ENCODE measurements at regions not wholly inside any gene's neighbourhood (a gene's known extent, or its start where the extent isn't known, plus 50 kb on each side); places are given as distances from the start of the nearest gene placed in this dataset.

DNA sequence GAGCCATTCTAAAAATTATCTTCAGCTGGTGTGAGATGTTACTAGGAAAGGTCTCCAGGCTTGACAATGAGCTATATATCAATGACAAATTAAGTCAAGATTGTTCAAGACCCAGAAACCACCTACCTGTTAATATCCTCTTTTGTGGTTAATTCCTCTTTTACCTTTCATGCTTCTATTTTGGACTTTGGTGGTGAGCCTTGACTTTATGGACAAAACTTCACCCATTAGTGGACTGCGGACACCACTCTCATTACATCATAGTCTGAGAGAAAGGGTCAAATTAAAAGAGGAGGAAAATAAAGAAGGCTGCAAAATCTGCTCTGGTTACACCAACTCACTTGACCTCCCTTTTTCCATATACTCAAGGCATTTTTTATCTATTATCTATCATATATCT lies 271.5 kb upstream of the TTC14 start:
- no peak for DNase-seq (ENCODE audit: low read depth in 4 of 4, low spot score in 2 of 4)

GRCh38 chr3:180332608-180333007 lies 269.4 kb upstream of the TTC14 start:
- DNase-seq (ENCODE audit: low read depth in 4 of 4, low spot score in 2 of 4): no peak

DNA sequence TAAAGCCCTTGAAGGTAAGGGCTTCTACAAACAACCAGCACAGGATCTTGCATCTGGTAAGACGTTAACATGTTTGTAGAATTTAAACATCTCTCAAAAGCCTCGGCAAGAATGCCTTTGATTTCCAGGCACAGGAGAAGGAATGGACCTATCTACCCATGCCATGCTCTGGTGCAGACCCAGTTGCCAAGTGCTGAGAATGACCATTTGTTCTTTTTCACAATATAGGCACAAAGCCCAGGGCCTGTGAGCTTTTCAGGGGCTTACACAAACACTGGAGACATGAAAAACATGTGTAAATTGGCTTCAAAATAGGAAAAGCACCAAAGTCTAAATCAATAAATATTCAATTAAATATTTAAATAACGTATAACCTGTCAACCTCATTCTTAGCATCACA lies 266.9 kb upstream of the TTC14 start:
- no peak for DNase-seq (ENCODE audit: low read depth in 4 of 4, low spot score in 2 of 4)

- no peak for DNase-seq (ENCODE audit: low read depth in 4 of 4, low spot score in 2 of 4)
Measured at GRCh38 chr3:180340395-180340794, 261.6 kb upstream of the TTC14 start.

DNA sequence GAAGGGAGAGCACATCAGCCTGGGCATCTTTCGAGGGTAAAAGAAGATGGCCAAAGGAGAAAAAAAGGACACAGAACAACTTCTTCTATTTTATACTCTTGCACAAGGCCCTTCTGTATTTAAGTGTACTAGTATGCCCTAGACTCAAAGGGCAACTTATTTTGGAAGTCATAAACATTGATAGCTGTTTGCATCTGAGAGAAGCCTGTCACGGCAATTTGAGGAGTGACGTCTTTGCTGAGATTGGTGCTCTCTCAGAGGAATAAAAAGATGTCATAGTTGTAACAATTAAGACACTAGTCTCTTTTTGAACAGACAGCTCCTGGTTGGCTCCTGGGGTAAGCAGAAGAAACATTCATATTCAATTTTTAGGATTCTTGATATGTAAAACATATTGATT lies 260.4 kb upstream of the TTC14 start:
- DNase-seq (ENCODE audit: low read depth in 4 of 4, low spot score in 2 of 4): no peak

DNA sequence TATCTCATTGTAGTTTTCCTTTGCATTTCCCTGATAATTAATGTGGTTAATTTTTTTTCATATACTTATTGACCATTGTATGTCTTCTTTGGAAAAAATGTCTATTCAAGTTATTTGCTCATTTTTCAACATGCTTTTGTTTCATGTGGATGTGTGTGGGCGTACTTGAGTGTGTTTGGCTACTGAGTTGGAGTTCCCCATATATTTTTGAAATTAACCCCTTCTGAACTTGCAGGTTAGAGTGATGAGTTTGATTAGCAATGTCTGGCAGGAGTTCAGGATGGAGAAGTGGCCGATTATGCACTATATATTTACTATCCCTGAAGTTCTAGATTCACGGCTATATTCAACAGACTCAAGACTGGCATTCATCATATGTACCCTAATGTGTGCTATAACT lies 250.4 kb upstream of the TTC14 start:
- DNase-seq (ENCODE audit: low read depth in 4 of 4, low spot score in 2 of 4): no peak

GRCh38 chr3:180352261-180352660 lies 249.7 kb upstream of the TTC14 start:
- no peak for DNase-seq (ENCODE audit: low read depth in 4 of 4, low spot score in 2 of 4)

DNA sequence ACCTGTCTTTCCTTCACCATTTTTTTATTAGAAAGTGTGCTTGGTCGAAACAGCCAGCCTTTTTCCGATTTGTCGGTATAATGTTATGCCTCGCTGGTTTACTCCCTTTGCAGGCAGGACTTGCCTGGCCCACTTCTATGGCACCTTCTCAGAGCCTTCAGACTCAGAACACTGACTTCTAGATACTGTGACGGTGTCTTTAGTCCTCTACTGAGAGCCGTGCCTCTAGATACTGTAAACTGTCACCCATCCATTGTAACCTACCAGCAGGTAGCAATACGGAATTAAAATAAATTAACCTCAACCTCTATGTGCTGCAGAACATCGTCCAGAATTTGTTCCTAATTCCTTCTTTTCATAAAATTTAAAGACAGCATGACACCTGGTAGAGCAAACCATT lies 247.7 kb upstream of the TTC14 start:
- no peak for DNase-seq (ENCODE audit: low read depth in 4 of 4, low spot score in 2 of 4)

DNA sequence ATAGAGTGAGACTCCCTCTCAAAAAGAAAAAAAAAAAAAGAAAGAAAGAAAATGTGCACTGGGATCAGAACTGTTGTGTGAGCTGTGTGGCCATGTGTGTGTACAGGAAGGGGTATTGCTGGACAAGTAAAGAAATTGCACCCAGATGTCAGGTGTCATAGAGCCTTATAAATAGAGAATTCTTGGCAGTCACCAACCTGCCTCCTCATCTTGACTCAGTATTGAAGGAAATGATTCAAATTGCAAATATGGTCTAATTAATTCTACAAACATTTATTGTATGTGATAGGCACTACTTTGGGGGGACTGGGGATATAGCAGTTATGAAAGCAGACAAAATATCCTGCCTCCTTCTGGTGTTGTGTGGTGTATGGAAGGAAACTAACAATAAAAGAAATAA lies 243.8 kb upstream of the TTC14 start:
- no peak for DNase-seq (ENCODE audit: low read depth in 4 of 4, low spot score in 2 of 4)

DNA sequence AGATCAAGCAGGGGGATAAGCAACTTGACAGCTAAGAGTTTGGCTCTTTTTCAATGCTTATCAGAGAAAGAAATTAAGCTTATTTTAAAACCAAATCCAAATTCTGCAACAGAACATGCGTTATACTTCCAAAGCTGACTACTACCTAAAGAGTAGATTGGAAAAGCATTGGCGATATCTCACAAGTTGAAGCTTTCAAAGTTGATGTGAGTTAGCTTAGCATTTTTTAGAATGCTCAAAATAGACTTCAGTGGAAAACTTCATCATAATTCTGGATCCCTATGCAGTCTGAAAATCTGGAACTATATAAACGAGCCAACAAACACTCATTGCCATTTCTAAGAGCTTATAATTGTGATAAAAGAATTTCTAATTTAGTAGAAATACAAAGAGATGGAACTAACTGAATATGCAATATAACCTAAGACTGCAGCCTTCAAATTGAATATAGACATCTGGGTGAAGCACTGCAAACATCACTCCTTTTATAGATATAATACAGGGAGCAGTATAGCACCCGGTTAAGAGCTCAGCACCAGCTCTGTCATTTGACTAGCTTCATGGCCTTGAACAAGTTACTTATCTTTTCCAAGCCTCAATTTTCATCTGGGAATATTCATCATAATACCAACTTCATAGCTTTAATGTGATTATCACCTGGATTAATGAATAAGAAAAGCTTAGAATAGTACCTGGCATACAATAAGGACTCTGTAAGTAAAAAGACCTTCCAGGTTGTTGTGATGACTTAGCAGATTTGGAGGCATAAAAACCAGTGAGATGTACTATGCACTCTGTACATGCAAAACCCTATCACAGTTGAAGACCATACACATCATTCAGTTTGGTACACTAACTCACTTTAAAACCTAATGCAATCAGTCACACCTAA lies 242.7 kb upstream of the TTC14 start:
- no peak for DNase-seq (ENCODE audit: low read depth in 4 of 4, low spot score in 2 of 4)

DNA sequence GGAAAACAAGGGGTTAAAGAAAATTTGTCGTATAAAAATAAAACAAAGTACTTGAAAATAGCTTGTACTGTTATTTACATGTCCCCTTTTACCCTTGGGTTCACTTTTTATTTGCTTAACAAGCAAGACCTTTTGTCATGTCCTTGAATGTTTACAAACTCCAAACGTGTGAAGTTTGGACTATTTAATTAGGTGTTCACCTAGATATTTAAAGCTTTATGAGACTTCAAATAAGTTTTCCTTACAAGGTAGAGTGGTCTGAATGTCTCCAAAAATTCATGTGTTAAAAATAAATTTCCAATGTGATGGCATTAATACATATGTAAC lies 242.0 kb upstream of the TTC14 start:
- DNase-seq (ENCODE audit: low read depth in 4 of 4, low spot score in 2 of 4): no peak

DNA sequence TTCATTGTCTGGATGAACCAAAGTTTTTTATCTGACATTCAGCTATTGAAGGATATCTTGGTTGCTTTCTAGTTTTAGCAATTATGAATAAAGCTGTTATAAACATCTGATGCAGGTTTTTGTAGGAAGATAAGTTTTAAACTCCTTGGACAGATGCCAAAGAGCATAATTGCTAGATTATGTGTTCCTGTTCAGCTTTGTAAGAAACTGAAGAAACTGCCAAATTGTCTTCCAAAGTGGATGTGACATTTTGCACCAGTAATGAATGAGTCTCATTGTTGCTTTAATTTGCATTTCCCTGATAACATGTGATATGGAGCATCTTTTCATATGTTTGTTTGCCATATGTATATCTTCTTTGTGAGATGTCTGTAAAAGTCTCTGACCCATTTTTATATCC lies 239.9 kb upstream of the TTC14 start:
- DNase-seq (ENCODE audit: low read depth in 4 of 4, low spot score in 2 of 4): no peak

DNA sequence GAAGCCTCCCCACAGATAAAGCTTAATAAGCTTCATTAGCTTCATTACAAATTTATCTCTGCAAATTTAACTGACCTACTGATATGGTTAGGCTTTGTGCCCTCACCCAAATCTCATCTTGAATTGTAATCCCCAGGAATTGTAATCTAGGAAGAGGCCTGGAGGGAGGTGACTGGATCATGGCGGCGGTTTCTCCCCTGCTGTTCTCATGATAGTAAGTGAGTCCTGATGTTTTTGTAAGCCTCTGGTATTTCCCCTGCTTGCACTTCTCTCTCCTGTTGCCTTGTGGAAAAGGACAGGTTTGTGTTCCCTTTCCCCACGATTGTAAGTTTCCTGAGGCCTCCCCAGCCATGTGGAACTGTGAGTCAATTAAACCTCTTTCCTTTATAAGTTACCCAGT lies 226.1 kb upstream of the TTC14 start:
- no peak for DNase-seq (ENCODE audit: low read depth in 4 of 4, low spot score in 2 of 4)

- DNase-seq (ENCODE audit: low read depth in 4 of 4, low spot score in 2 of 4): no peak
Measured at GRCh38 chr3:180378496-180378895, 223.5 kb upstream of the TTC14 start.

- DNase-seq (ENCODE audit: low read depth in 4 of 4, low spot score in 2 of 4): no peak
Measured at GRCh38 chr3:180382638-180383180, 219.3 kb upstream of the TTC14 start.

GRCh38 chr3:180383332-180384020 lies 218.5 kb upstream of the TTC14 start:
- no peak for DNase-seq (ENCODE audit: low read depth in 4 of 4, low spot score in 2 of 4)

DNA sequence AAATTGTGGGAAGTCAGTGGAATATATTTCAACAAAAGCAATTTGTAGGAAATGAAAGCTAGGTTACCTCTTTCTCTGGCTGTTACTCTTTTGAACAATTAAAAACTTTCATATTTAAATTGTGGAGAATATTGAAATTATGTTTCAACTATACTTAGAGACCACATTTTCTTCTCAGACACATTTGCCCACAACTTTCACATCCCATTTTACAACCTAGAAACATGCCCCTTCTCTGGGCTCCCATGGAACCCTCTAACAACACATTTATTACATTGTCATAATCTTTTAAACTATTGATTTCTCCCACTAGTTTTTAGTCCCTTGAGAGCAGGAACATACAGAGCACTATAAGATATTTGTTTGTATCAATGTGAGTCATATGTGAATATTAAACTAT lies 211.7 kb upstream of the TTC14 start:
- no peak for DNase-seq (ENCODE audit: low read depth in 4 of 4, low spot score in 2 of 4)

DNA sequence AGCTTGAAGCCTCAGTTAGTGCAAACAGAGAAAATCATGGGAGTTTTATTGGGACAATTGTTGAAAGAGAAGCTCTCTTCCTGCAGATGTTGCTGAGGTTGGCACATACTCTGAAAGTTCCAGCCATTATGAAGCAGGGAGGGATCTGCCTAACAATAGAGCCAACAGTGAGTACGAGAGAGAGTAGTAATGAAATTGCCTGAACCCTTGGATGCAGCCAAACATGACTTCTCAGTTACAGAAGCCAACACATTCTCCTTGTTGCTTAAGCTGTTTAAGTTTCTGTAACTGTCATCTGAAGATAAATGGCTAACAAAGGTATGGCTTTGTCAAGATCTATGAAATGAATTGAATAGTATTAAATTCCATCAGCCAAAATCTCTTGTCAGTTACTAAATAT lies 211.0 kb upstream of the TTC14 start:
- no peak for DNase-seq (ENCODE audit: low read depth in 4 of 4, low spot score in 2 of 4)

GRCh38 chr3:180401226-180401625 lies 200.7 kb upstream of the TTC14 start:
- no peak for DNase-seq (ENCODE audit: low read depth in 4 of 4, low spot score in 2 of 4)

DNA sequence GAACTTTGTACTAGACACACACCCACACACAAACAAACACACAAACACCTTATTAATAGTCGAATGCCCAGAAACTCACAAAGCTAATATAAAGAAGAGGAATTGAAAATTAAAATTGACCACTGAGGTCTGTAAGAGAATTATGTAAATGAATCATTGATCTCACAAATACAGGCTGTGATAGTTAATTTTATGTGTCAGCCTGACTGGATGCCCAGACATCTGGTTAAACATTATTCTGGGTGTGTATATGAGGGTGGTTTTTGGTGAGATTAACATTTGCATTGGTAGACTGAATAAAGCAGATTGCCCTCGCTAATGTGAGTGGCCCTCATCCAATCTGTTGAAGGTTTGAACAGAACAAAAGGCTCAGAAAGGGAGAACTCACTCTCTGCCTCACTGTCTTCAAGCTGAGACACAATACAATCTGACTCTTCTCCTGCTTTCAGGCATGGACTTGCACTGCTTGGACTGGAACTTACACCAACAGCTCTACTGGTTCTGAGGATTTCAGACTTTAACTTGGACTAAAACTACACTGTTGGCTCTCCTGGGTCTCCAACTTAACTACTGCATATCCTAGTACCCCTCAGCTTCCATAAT lies 199.4 kb upstream of the TTC14 start:
- DNase-seq (ENCODE audit: low read depth in 4 of 4, low spot score in 2 of 4): no peak

DNA sequence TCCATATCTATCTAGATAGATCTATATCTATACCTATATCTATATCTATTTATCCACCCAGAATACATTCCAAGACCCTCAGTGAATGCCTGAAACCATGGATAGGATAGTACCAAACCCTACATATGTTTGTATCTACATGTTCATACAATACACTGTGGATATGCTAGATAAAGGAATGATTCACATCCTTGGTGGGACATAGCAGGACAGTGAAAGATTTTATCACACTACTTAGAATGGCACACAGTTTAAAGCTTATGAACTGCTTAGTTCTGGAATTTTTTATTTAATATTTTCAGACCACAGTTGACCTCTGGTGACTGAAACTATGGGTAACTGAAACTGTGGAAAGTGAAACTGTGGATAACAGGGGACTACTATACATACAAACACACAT lies 198.8 kb upstream of the TTC14 start:
- no peak for DNase-seq (ENCODE audit: low read depth in 4 of 4, low spot score in 2 of 4)

GRCh38 chr3:180408654-180409053 lies 193.3 kb upstream of the TTC14 start:
- DNase-seq (ENCODE audit: low read depth in 4 of 4, low spot score in 2 of 4): no peak

Measured in left renal cortex interstitium (tissue), 4 donors.